ENCODE measurements at regions not wholly inside any gene's neighbourhood (a gene's known extent, or its start where the extent isn't known, plus 50 kb on each side); places are given as distances from the start of the nearest gene placed in this dataset.
A peak's percentile ranks its signal among the peaks of the same experiment; 100 is the strongest.

DNA sequence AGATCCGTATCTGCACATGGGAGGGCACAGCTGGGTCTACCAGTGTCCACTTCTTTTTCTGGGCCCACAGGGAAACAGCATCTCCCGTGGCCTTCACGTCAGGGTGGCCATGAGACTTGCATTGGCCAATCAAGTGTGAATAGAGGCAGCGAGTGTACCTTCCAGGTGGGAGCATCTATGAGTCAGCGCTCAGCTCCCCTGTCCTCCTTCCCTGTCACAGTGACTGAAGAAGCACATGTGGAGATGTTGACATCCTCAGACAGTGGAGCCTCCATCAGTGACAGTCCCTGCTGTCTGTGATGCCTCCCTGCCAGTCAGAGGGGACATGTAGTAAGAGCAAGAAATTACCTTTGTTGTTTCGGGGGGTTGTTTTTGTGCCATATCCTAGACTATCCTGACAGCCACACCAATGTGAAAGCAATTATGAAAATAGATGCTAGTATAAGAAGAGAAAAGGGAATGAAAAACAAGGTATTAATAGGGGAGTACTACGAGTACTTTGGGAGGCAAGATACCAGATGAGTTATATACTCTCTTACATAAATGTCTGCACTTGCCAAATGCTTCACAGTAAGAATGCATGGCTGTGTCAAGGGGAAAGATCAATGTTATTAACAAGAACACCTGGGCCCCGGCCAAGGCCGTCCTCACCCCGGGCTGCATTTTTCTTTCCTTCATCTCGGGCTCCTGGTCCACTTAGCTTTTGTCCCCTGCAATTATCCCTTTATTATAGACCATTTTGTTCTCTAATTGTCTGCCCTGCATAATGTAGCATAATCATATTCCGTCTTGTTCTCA is 86.0 kb downstream of the MATN1 start:
- peak in 1 of 2 experiments; percentile 30 for DNase-seq

- no peak for DNase-seq
Observed at GRCh38 chr1:30636621-30637020, 86.8 kb downstream of the MATN1 start.

DNA sequence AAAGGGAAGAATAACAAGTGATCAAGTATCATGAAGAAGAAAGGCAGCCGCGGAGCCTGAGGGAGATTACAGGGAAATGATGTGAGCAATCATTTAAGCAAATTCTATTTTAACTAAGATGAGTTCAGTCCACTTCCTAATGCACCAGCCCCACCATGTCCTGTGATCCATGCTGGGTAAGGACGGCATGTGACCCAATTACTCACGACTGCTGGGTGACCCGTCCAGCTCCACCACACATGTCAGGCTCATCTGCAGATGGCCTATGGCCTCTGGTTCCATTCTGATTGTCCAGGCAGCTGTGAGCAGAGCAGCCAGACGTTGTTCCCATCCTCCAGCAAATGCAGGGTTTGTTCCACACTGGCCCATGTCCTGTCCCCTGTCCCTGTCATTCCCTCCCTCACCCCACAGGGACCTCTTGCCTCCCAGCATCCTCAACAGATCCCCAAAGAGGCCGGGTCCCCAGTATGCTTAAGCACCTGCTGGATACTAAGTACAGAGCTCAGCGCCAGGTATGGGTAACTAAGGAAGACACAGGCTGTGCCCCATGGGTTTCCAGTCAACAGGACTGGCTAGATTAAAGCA is 87.9 kb downstream of the MATN1 start:
- no peak for DNase-seq

DNA sequence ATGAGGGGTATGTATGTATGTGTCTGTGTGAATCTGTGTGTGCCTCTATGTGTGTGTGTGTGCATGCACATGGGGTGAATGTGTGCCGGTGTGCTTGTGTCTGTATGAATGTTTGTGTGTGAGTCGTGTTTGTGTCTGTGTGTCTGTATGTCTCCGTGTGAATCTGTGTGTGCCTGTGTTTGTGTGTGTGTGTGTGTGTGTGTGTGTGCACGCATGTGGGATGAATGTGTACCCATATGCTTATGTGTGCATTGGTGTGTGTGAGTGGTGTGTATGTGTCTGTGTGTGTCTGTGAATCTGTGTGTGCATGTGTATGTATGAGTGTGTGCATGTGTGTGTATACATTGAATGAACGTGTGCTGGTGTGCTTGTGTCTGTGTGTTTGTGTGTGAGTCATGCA is 88.9 kb downstream of the MATN1 start:
- DNase-seq: no peak

DNA sequence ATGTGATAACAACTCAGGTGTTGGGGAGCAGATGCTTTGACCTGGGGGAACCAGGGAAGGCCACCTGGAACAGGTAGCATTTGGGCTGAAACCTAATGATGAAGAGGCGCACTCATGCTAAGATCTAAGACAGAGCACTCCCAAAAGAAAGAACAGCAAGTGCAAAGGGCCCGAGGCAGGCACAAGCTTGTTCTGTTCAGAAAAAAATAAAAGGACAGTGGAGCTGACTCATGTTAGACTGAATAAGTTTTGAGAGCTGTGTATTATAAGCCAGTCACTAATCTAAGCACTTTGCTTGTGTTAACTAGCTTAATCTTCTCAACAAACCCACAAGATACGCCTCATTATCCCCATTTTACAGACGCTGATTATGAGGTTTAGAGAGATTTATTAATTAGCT is 90.1 kb downstream of the MATN1 start:
- no peak for DNase-seq

DNA sequence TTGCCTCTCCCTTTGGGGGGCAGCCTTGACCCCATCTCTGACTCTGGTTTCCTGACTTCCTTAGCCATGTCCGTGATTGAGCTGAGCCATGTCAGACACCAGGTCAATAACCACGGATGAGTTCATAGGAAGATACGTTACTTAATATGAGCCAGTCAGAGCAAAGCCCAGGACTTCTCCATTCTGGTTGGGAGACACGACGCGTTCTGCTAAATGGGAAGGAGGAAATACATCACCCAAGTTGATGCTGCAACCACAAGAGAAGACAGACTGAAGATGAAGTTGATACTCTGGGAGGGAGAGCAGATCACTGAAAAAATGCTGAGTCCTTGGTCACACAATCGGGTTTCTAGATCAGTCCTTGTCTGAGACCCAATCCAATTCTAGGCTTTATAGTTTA is 90.9 kb downstream of the MATN1 start:
- DNase-seq: no peak

DNA sequence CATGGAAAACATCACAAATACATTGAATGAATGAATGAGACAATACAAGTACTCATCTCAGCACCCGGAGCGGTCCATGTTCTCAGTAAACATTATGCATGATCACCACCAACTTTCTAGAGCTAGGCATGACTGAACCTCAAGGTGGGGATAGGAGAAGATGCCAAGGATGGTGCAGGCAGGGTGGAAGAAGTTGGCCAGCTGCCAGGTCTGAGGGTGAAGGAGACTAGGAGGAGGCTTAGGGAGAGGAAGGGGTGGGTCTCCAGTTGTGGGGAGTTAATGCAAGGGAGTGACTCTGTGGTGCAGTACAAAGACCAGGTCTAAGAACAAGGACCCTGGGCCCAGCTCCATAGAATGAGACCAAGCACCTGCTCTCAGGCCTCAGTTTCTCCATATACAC is 91.7 kb downstream of the MATN1 start:
- DNase-seq: no peak

DNA sequence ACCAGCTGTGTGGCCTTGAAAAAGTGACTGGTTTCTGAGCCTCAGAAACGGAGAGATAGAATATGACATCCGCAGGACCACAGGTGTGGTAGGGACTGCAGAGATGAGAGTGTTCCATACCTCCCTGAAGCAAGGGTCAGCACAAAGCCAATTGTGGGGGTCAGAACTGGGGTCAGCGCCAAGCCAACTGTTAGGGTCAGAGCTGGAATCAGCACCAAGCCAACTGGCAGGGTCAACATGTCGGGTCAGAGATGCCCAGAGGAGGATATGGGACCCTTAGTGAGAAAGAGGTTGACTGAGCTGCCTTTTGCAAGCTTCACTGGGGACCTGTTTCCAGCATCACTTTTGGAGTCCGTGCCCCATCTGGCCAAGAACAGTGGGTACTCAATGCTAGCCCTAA is 93.9 kb downstream of the MATN1 start:
- DNase-seq: no peak

DNA sequence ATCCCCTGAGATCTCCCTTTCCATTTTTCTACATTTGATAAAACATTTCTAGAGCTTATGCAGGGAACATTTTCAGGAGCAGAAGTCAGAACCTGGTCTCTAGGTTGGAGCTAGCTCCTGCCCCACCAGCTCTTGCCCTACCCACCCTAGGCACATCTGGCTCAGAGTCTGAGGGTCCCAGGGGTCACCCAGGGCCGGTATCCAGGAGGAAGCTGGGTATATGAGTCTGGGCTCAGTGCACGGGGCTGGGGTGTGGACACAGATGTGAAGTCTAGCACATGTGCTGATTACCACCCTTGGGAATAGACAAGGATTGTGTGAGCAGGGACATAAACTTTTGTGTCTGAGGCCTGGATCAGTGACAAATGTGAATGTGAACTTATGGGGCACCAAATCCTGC is 95.4 kb downstream of the MATN1 start:
- no peak for DNase-seq

DNA sequence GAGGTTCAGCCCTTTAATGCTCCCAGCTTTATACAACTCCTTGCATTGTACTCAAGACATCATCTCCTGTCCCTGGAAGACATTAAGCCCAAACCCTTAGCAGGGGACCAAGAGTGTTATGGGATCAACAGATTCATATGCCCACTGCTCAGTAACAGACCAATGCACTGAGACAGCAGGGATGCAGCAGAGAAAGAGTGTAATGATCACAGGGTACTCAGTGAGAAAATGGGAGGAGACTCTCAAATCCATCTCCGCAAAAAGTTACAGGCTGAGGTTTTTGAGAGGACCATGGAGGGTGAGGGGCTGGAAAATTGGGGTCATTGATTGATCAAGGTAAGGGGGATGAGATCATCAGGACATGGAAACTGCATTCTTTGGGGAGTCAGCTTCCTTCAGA is 96.2 kb downstream of the MATN1 start:
- no peak for DNase-seq

GRCh38 chr1:30623431-30623830 is 100.0 kb downstream of the MATN1 start:
- DNase-seq: no peak

DNA sequence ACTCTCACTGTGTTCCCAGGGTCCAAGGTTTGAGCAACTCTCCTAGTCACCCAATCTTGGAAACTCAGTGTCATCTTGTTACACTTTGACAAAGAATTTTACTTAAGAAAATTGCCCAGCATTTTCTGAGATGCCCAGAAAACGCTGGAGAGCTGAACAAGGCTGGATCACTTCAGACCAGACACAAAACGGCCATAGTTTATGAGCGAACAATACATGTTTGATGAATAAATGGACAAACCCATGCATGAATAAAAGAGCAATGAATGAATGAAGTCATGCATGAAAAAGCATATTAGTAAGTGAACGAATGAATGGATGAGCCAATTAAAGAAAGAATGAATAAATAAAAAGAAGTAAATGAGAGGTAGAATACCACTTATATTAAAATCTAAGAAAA is 103.8 kb downstream of the MATN1 start:
- DNase-seq: no peak

GRCh38 chr1:30618335-30618747 is 105.0 kb downstream of the MATN1 start:
- no peak for DNase-seq

DNA sequence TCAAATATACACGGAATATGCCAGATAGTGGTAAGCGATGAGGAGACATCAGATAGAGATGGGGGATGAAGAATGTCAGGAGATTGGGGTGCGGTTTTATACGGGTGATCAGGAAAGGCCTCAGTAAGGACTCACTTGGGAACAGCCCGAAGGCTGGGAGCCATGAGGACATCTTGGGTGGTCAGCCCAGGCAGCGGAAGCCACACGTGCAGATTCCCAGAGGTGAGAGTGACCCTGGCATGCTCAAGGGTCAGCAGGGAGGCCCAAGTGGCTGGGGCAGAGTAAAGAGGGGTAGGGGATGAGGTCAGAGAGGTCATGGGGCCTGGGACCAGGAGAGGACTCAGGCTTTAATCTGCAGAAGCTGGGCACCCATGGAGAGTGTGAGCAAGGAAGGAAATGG is 106.6 kb downstream of the MATN1 start:
- no peak for DNase-seq

GRCh38 chr1:30615816-30616590 is 107.4 kb downstream of the MATN1 start:
- no peak for DNase-seq

DNA sequence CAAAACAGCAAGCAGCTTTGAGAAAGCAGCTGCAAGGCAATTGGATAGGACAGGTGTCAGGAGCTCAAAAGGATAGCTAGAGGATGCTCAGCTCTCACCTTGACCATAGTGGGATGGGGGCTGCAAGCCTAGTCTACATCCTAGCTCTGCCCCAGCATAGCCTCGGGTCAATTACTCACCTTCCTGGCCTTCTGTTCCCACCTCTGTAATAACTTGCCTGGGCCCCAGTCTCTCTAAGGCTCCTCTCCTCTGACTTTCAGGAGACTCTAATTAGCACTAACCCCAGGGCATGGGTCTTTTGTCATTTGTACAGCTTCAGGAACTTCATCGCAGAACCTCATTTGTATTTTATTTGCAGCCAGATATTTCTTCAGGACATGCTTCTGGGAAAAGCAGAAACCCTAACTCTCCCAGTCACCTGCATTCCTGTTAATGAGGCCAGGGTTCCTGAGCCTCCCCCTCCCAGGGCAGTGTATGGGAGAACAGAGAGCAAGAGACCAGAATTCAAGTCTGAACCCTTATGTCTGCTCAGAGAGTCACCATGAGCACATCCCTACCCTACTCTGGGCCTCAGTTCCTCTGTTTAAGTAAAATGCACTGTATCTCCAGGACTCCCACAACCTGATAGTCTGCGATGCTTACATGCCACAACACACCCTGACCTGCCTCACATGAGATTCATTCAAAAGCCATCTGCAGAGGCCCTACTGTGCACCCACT is 108.1 kb downstream of the MATN1 start:
- no peak for DNase-seq

GRCh38 chr1:30613188-30613587 is 110.2 kb downstream of the MATN1 start:
- DNase-seq: no peak

GRCh38 chr1:30612536-30613065 is 110.8 kb downstream of the MATN1 start:
- no peak for DNase-seq

GRCh38 chr1:30611741-30612309 is 111.6 kb downstream of the MATN1 start:
- no peak for DNase-seq

DNA sequence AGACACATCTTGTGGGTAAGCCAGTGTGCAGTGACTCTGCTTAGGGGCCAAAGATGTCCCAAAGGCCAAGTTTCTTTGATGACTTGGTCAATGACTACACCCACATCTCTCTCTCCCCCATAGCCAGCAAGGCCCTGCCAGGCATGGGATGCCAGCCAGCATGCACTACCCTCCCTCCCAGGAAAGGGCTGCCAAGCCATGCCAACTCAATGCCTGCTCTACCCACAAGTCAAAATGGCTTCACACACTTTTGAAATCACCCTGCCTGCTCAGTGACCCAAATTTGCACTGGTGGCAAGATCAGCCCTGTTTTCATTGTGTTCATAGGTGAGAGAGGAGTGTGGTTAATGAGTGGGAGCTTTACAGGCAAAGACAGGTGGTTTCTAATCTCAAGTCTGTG is 112.5 kb downstream of the MATN1 start:
- DNase-seq: no peak

DNA sequence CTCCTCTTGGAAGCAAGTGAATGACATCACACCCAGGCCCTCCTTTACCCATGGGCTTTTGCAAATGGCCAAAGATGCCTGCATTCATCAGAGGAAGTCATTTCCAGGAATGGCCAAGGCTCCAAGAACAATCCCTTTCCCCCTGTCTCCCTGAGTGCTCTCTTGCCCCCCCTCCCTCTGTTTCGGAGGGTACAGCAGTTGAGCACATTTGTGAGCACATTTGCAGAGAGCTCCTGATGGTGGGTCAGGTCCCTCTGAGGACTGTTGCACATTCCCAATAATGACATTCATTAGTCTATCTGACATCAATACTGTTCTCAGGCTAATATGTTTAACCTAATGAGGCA is 113.4 kb downstream of the MATN1 start:
- DNase-seq: no peak

DNA sequence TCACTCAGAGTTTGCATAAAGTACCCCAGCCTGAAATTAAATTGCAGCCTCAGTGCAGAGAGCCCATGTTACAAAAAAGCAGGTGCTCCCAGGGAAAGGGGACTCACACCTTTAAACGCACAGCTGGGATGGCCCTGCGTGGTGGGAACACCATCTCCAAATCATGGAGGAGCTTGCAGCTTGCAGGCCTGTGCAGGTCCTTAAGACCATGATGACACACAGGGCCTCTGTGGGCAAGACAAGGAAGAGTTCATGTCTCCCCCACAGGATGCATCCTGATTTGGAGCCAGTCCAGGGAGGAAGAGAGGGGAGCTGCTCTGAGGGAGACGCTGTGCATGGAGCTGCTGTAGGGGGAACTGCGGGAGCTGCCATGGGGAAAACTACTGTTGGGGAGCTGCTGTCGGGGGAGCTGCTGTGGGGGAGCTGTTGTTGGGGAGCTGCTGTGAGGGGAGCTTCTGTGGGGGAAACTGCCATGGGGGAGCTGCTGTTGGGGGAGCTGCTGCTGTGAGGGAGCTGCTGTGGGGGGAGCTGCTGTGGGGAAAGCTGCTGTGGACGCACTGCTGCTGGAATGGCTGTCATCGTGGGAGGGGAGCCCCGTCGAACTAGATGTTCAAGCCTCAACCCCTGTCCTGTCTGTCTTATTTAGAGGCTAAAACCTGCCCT is 113.9 kb downstream of the MATN1 start:
- DNase-seq: no peak
